Parathyroid adenoma (tissue), 2 donors: ENCODE measurements at regions not wholly inside any gene's neighbourhood (a gene's known extent, or its start where the extent isn't known, plus 50 kb on each side); places are given as distances from the start of the nearest gene placed in this dataset.

ENCODE experiments used
- H2AFZ ChIP-seq: fragments of 300-600 bp; sonication (generic); one replicate; pipeline ENCODE4 v1.7.0; 2017; ENCODE audit warnings: antibody characterized with exemption, mild to moderate bottlenecking
- H3K27ac ChIP-seq: fragments of 300-600 bp; sonication (generic); one replicate; pipeline ENCODE4 v1.7.0; 2017
- H3K27me3 ChIP-seq: fragments of 300-600 bp; sonication (generic); one replicate; pipeline ENCODE4 v1.7.0; 2017; ENCODE audit warnings: low read length; ENCODE audit not compliant: control insufficient read depth, insufficient read depth
- H3K36me3 ChIP-seq: fragments of 300-600 bp; sonication (generic); one replicate; pipeline ENCODE4 v1.7.0; 2017; ENCODE audit warnings: low read length; ENCODE audit not compliant: control insufficient read depth, insufficient read depth
- H3K4me1 ChIP-seq: fragments of 300-600 bp; sonication (generic); one replicate; pipeline ENCODE4 v1.7.0; 2017; ENCODE audit warnings: control low read depth
- H3K4me2 ChIP-seq: fragments of 300-600 bp; sonication (generic); one replicate; pipeline ENCODE4 v1.7.0; 2017; ENCODE audit warnings: low read length
- H3K4me3 ChIP-seq: fragments of 300-600 bp; sonication (generic); one replicate; pipeline ENCODE4 v1.7.0; 2017; ENCODE audit warnings: low read depth, low read length
- H3K79me2 ChIP-seq: fragments of 300-600 bp; sonication (generic); one replicate; pipeline ENCODE4 v1.7.0; 2017; ENCODE audit warnings: control low read depth
- H3K9ac ChIP-seq: fragments of 300-600 bp; sonication (generic); one replicate; pipeline ENCODE4 v1.7.0; 2017; ENCODE audit warnings: mild to moderate bottlenecking
- H3K9me3 ChIP-seq: fragments of 300-600 bp; sonication (generic); one replicate; pipeline ENCODE4 v1.7.0; 2017; ENCODE audit warnings: low read length; ENCODE audit not compliant: control insufficient read depth
- CTCF ChIP-seq: fragments of 300-600 bp; sonication (generic); IDR thresholded peaks from one replicate; pipeline ENCODE4 v1.7.0; 2017; ENCODE audit warnings: antibody characterized with exemption, mild to moderate bottlenecking
- donor health status: primary hyperparathyroidism.

- Histone ChIP-seq H3K9ac (no peak overlapping the region), H3K27me3 (no peaks in the 10 kb centered on the region), H3K79me2 (no peaks in the 10 kb centered on the region), H3K4me1 (no peaks in the 10 kb centered on the region), H3K27ac (no peak overlapping the region), H3K4me2 (no peak overlapping the region), H3K4me3 (no peak overlapping the region), H3K36me3 (no peaks in the 10 kb centered on the region), H3K9me3 (no peaks in the 10 kb centered on the region), H2AFZ (no peak overlapping the region)
- TF ChIP-seq CTCF = no peak
Observed at GRCh38 chr14:71300566-71301330, 393.5 kb downstream of the PCNX1 start.

- Histone ChIP-seq H3K4me1 (no peaks in the 10 kb centered on the region), H2AFZ (no peak overlapping the region), H3K27me3 (no peaks in the 10 kb centered on the region), H3K36me3 (no peaks in the 10 kb centered on the region), H3K4me3 (no peak overlapping the region), H3K9me3 (no peaks in the 10 kb centered on the region), H3K27ac (no peak overlapping the region), H3K9ac (no peak overlapping the region), H3K4me2 (no peak overlapping the region), H3K79me2 (no peaks in the 10 kb centered on the region)
- no peak for TF ChIP-seq CTCF
Observed at GRCh38 chr14:71301611-71302010, 394.4 kb downstream of the PCNX1 start.

GRCh38 chr14:71304690-71305089 is 397.4 kb downstream of the PCNX1 start:
- no peak overlapping the region for H3K4me2 ChIP-seq
- H3K79me2 ChIP-seq = no peaks in the 10 kb centered on the region
- no peak overlapping the region for H3K4me3 ChIP-seq
- H3K27ac ChIP-seq = no peak overlapping the region
- H3K27me3 ChIP-seq = no peaks in the 10 kb centered on the region
- H3K4me1 ChIP-seq = no peaks in the 10 kb centered on the region
- TF ChIP-seq CTCF = no peak
- no peaks in the 10 kb centered on the region for H3K9me3 ChIP-seq
- H3K36me3 ChIP-seq = no peaks in the 10 kb centered on the region
- H2AFZ ChIP-seq = no peak overlapping the region
- H3K9ac ChIP-seq = no peak overlapping the region

GRCh38 chr14:71308671-71309070 is 401.4 kb downstream of the PCNX1 start:
- Histone ChIP-seq H3K4me1 (no peaks in the 10 kb centered on the region), H3K9ac (no peak overlapping the region), H3K4me2 (no peak overlapping the region), H3K9me3 (no peaks in the 10 kb centered on the region), H3K4me3 (no peak overlapping the region), H3K36me3 (no peaks in the 10 kb centered on the region), H3K27me3 (no peaks in the 10 kb centered on the region), H3K79me2 (no peaks in the 10 kb centered on the region), H3K27ac (no peak overlapping the region), H2AFZ (no peak overlapping the region)
- TF ChIP-seq CTCF = no peak

- no peaks in the 10 kb centered on the region for H3K4me1 ChIP-seq
- no peak overlapping the region for H3K27ac ChIP-seq
- H3K9me3 ChIP-seq = no peaks in the 10 kb centered on the region
- H3K4me2 ChIP-seq = no peak overlapping the region
- no peak for TF ChIP-seq CTCF
- no peak overlapping the region for H2AFZ ChIP-seq
- no peaks in the 10 kb centered on the region for H3K79me2 ChIP-seq
- no peak overlapping the region for H3K9ac ChIP-seq
- no peaks in the 10 kb centered on the region for H3K27me3 ChIP-seq
- H3K36me3 ChIP-seq = no peaks in the 10 kb centered on the region
- H3K4me3 ChIP-seq = no peak overlapping the region
Observed at GRCh38 chr14:71309756-71310155, 402.5 kb downstream of the PCNX1 start.
